HG02798 (cell line): ENCODE measurements at regions not wholly inside any gene's neighbourhood (a gene's known extent, or its start where the extent isn't known, plus 50 kb on each side); places are given as distances from the start of the nearest gene placed in this dataset.
"Not testable (repeated sequence)": the region's sequence is repeated elsewhere in the genome, so short reads cannot be mapped to it uniquely, and the experiment has no call there.

ENCODE experiments used
- ATAC-seq: cut with Tn5 transposase; IDR thresholded peaks from one replicate; pipeline ENCODE4 v1.9.1; 2021; ENCODE audit warnings: mild to moderate bottlenecking; ENCODE audit not compliant: unreplicated experiment, poor library complexity

DNA sequence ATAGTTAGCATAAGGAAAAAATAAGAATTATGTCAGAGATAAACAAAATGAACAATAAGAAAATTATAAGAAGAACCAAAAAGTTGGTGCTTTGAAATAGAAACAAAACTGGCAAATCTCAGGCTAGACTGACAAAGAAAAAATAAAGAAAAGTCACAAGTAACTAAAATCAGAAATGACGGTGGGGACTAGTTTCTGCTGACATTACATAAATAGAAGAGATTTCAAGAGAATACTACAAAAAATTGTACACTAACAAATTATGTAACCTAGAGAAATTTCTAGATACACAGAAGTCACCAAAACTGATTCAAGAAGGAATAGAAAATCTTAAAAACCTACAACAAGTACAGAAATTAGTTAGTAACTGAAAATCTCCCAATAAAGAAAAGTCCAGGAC is 355.6 kb upstream of the SGCG start:
- ATAC-seq = no peak

- ATAC-seq = no peak
Observed at GRCh38 chr13:22828081-22828480, 352.7 kb upstream of the SGCG start.

DNA sequence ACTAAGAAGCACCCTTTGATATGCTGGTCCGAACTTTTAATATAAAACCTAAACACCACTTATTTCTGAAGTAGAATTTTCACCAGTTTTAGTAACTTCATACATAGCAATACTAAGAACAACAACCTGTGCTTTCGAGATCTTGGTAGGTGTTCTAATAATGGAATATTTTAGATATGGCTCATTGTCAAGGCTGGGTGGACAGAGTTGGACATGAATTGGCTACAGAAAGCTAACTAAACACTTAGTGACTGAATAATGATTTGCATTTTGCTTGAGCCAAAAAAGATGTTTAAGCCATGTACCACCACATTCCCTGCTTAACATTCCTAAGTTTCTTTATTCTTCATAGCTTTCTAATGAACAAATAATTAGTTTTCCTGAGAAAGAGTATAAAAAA is 344.3 kb upstream of the SGCG start:
- no peak for ATAC-seq

DNA sequence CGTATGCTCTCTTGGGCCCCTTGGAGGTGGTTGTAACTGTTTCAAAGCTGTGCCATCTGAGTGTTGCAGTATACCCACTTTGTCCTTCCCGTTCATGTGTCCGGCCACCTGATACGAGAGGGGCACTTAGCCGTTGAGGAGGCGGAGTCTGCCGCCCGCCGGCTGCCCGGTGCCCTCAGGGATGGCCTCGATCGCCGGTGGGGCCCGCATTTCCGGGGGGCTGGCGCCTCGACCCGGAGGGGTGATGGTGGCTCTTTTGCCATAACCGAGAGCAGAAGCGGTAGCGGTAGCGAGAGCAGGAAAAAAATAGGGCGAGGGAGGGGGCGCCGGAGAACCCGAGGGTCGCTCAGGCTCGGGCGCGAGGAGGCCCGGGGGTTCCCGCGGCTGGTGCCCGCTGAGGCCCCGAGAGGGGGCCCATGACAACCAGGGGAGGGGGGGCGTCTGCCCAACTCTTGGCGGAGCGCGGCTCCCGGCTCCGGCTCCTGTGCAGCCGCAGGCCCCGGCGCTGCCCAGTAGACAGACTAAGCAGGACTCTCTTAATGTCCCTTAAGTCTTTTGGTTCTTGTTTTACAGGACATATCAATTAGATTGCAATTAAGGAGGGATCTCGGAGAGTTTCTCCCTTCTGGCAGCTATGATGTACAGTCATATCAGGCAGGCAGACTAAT is 342.7 kb upstream of the SGCG start:
- no peak for ATAC-seq

- no peak for ATAC-seq
Observed at GRCh38 chr13:22839603-22840530, 340.9 kb upstream of the SGCG start.

DNA sequence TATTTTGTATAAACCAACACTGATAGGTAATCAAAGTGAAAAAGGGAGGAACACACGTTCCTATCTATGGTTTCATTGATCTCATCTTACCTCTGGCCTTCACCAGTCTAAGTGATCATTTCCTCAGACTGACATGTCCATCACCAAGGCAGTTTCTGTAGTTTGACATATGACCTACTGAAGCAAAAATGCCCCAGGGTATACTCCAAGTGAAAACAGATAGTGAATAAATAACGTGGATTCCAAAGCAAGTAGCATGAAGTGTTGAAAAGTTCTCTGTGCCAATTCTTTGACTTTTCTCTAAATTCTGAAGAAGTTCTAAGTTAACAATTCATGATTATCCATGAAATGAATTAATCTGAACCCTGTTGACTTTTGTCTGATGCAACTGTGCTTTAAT is 334.2 kb upstream of the SGCG start:
- no peak for ATAC-seq

- no peak for ATAC-seq
Observed at GRCh38 chr13:22848539-22849052, 332.2 kb upstream of the SGCG start.

- ATAC-seq = no peak
Observed at GRCh38 chr13:22855926-22856325, 324.9 kb upstream of the SGCG start.

DNA sequence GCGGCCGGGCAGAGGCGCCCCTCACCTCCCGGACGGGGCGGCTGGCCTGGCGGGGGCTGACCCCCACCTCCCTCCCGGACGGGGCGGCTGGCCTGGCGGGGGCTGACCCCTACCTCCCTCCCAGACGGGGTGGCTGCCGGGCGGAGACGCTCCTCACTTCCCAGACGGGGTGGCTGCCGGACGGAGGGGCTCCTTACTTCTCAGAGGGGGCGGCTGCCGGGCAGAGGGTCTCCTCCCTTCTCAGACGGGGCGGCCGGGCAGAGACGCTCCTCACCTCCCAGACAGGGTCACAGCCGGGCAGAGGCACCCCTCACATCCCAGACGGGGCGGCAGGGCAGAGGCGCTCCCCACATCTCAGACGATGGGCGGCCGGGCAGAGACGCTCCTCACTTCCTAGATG is 321.8 kb upstream of the SGCG start:
- ATAC-seq = not testable (repeated sequence)

DNA sequence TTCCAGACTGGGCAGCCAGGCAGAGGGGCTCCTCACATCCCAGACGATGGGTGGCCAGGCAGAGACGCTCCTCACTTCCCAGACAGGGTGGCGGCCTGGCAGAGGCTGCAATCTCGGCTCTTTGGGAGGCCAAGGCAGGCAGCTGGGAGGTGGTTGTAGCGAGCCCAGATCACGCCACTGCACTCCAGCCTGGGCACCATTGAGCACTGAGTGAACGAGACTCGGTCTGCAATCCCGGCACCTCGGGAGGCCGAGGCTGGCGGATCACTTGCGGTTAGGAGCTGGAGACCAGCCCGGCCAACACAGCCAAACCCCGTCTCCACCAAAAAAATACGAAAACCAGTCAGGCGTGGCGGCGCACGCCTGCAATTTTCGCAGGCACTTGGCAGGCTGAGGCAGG is 321.4 kb upstream of the SGCG start:
- ATAC-seq = not testable (repeated sequence)

- no peak for ATAC-seq
Observed at GRCh38 chr13:22861958-22862466, 318.8 kb upstream of the SGCG start.

- no peak for ATAC-seq
Observed at GRCh38 chr13:22862478-22862877, 318.3 kb upstream of the SGCG start.

- no peak for ATAC-seq
Observed at GRCh38 chr13:22866221-22866620, 314.6 kb upstream of the SGCG start.

DNA sequence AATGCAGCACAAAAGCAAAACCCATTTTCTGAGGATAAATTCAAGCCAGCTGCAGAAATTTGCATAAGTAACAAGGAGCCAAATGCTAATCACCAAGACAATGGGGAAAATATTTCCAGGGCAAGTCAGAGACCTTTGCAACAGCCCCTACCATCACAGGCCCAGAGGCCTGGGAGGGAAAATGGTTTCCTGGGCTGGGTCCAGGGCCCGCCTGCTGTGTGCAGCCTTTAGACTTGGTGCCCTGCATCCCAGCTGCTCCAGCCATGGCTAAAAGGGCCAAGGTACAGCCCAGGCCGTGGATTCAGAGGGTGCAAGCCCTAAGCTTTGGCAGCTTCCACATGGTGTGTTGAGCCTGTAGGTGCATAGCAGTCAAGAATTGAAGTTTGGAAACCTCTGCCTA is 309.5 kb upstream of the SGCG start:
- ATAC-seq = no peak

- ATAC-seq = no peak
Observed at GRCh38 chr13:22874839-22875238, 305.9 kb upstream of the SGCG start.

GRCh38 chr13:22877421-22877820 is 303.4 kb upstream of the SGCG start:
- ATAC-seq = no peak

DNA sequence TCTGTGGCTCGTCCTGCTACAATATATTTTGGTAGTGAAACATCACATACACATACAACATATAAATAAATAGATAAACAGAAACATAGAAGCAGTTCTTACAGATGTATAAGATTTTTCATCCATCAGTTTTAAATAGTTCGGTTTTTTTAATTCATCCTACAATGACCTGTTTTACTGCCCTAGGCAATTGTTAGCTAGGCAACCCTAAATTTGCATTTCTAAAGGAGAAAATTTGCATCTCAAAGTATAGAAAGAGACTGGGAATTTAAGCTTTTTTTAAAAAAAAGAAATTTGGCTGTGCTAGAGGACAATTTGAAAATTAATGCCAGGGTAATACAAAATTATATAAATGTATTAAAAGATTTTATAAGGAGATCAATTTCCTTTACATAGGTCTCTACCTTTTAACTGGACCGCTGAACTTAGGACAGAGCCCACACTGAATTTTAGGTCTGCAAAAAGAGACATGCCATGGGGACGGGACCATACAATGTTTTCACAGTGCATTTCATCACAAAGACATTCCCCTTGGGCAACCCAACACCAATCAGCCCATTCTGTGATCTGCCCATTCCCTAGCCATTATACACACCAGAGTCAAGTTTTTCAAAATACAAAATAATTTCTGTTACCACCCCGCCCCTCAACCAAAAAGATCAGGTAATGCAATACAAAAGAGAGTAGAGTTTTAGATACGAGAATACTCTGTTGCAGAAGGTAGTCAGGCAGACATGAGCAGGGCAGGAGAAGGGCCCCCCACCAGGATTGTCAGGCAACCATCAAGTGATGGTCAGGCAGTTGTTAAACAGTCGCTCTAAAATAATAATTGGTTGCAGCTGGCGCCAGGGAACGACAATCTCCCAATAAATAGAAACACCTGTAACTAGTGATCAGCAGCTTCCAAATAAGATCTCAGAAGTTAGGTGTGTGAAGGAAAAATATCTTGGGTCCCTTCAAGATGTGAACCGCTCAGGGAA is 299.7 kb upstream of the SGCG start:
- ATAC-seq = no peak

- ATAC-seq = not testable (repeated sequence)
Observed at GRCh38 chr13:22881721-22882608, 298.8 kb upstream of the SGCG start.

GRCh38 chr13:22883262-22883840 is 297.4 kb upstream of the SGCG start:
- no peak for ATAC-seq
